NT2/D1 (cell line): ENCODE measurements at regions not wholly inside any gene's neighbourhood (a gene's known extent, or its start where the extent isn't known, plus 50 kb on each side); places are given as distances from the start of the nearest gene placed in this dataset.

ENCODE experiments used
- YY1 ChIP-seq: IDR thresholded peaks from 2 replicates; pipeline ENCODE4 v1.6.1; 2011; ENCODE audit not compliant: insufficient read length, insufficient read depth
- ZNF274 ChIP-seq: IDR thresholded peaks from 2 replicates; pipeline ENCODE4 v1.6.1; 2011; ENCODE audit warnings: mild to moderate bottlenecking, low read depth, low read length

- TF ChIP-seq ZNF274: no peak
- no peak for TF ChIP-seq YY1
Observed at GRCh38 chr7:41809940-41810576, 107.2 kb upstream of the INHBA start.
